ENCODE measurements at regions not wholly inside any gene's neighbourhood (a gene's known extent, or its start where the extent isn't known, plus 50 kb on each side); places are given as distances from the start of the nearest gene placed in this dataset.

GRCh38 chr6:75546381-75546780 is 52.8 kb upstream of the FILIP1 start:
- CTCF ChIA-PET: interaction anchor here (0.5 to 1.7 kb wide), 37 partner anchors 9 to 1814 kb away, joined by 3 to 28 read pairs (median 4); partner anchors contain the start of genes COL12A1 and FILIP1

DNA sequence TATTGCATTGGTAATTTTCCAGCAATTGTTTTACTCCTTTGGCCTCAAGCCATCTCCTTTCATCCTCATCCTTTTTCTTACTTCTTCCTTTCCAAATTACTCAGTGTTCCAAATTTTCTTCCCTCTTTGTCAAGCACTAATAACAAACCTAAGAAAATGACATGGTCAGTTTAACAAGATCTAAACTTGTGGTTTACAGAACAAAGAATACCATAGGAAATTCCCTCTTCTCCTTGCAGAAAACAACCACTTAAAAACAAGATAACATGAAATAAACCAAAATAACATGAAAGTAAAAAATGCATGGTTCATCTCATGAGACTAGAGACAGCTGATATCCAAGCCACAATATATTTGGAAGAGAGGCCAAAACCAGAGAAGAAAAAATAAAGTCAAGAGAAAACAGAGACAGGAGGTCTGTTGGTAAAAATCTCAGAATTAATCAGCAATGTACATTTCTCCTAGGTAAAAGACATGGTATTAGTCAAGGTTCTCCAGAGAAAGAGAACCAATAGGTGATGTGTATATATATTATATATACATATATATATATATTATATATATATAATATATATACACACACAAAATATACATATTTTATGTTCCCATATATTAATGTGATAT is 51.0 kb upstream of the SENP6 start:
- CTCF ChIA-PET: interaction anchor here (0.5 to 1.5 kb wide), 4 partner anchors 12 to 1159 kb away, joined by 3 read pairs; no protein-coding TSS in a partner anchor
- TF ChIP-seq PRDM2 (tag by site-specific recombination; IDR thresholded peaks at IDR 0.05; ENCODE audit: borderline replicate concordance) (no peak), ZNF354C (tag by site-specific recombination; IDR thresholded peaks at IDR 0.05; ENCODE audit: borderline replicate concordance, low read depth) (no peak), BCL6B (tag by site-specific recombination; IDR thresholded peaks at IDR 0.05) (no peak), KLF9 (tag by site-specific recombination; IDR thresholded peaks at IDR 0.05; ENCODE audit: low read depth) (no peak), ZNF530 (tag by site-specific recombination; IDR thresholded peaks at IDR 0.05; ENCODE audit: low read depth) (no peak)
- POLR2A ChIA-PET: no interaction called here

More at GRCh38 chr6:75546381-75546780, 52.8 kb upstream of the FILIP1 start:
- H3K4me1 ChIP-seq (ENCODE audit: control insufficient read depth, insufficient read depth, low read length): no peaks in the 10 kb centered on the region
- H3K36me3 ChIP-seq (ENCODE audit: control insufficient read depth in 2 of 2, insufficient read depth in 1 of 2, low read length in 2 of 2): no peaks in the 10 kb centered on the region
- POLR2A ChIA-PET: interaction anchor here (0.9 kb wide), 1 partner anchor 56 kb away, joined by 5 read pairs; the partner anchor contains the start of gene SENP6
- H3K4me3 ChIP-seq (ENCODE audit: low read depth, low read length): no peak overlapping the region
- no peak overlapping the region for H3K27ac ChIP-seq (ENCODE audit: extremely low read depth, low read depth, low read length)
- TF ChIP-seq ZNF37A (tag by site-specific recombination; IDR thresholded peaks at IDR 0.05) (no peak), ZNF433 (tag by site-specific recombination; IDR thresholded peaks at IDR 0.05; ENCODE audit: low read depth) (no peak), HOXA7 (CRISPR knock-in tag; IDR thresholded peaks at IDR 0.05; ENCODE audit: borderline replicate concordance) (no peak), ZNF654 (tag by site-specific recombination; IDR thresholded peaks at IDR 0.05; ENCODE audit: low read depth) (peak; percentile 76), ZNF837 (tag by site-specific recombination; IDR thresholded peaks at IDR 0.05) (no peak)
- no peaks in the 10 kb centered on the region for H3K9me3 ChIP-seq (ENCODE audit: control insufficient read depth, insufficient read depth, low read depth, low read length)

GRCh38 chr6:75551367-75551952 is 50.2 kb upstream of the SENP6 start:
- no peak for TF ChIP-seq ZNF394 (tag by site-specific recombination; IDR thresholded peaks at IDR 0.05; ENCODE audit: borderline replicate concordance)
- TF ChIP-seq ZNF596 (tag by site-specific recombination; IDR thresholded peaks at IDR 0.05): no peak
- peak; percentile 98 for TF ChIP-seq ZNF10 (tag by site-specific recombination; IDR thresholded peaks at IDR 0.05)
- Histone ChIP-seq H3K4me1 (ENCODE audit: control insufficient read depth, insufficient read depth, low read length) (no peaks in the 10 kb centered on the region), H3K4me3 (ENCODE audit: low read depth, low read length) (no peak overlapping the region), H3K27ac (ENCODE audit: extremely low read depth, low read depth, low read length) (no peak overlapping the region), H3K36me3 (ENCODE audit: control insufficient read depth in 2 of 2, insufficient read depth in 1 of 2, low read length in 2 of 2) (no peaks in the 10 kb centered on the region), H3K9me3 (ENCODE audit: control insufficient read depth, insufficient read depth, low read depth, low read length) (no peaks in the 10 kb centered on the region)
- CTCF ChIA-PET: interaction anchor here (0.5 to 1.5 kb wide), 5 partner anchors 12 to 290 kb away, joined by 3 to 7 read pairs (median 3); no protein-coding TSS in a partner anchor
- POLR2A ChIA-PET: no interaction called here

More for the DNA sequence above, 51.0 kb upstream of the SENP6 start:
- no peaks in the 10 kb centered on the region for H3K36me3 ChIP-seq (ENCODE audit: control insufficient read depth in 2 of 2, insufficient read depth in 1 of 2, low read length in 2 of 2)
- H3K27ac ChIP-seq (ENCODE audit: extremely low read depth, low read depth, low read length): no peak overlapping the region
- H3K9me3 ChIP-seq (ENCODE audit: control insufficient read depth, insufficient read depth, low read depth, low read length): no peaks in the 10 kb centered on the region
- no peak overlapping the region for H3K4me3 ChIP-seq (ENCODE audit: low read depth, low read length)
- H3K4me1 ChIP-seq (ENCODE audit: control insufficient read depth, insufficient read depth, low read length): no peaks in the 10 kb centered on the region
